Gastroesophageal sphincter (tissue), 4 donors: ENCODE measurements at regions not wholly inside any gene's neighbourhood (a gene's known extent, or its start where the extent isn't known, plus 50 kb on each side); places are given as distances from the start of the nearest gene placed in this dataset.

Experiments used
- ATAC-seq: fragments of 150-250 bp; one replicate; pipeline ENCODE4 v1.9.1; 2016; ENCODE audit warnings: mild to moderate bottlenecking, moderate library complexity
- H3K27ac ChIP-seq, 4 donors: fragments of 200-600 bp; sonication (generic) in 3 of 4; 1 replicate in 3 of 4; 2 replicates in 1 of 4; pipeline ENCODE4 v1.5.1; 2016 to 2019
- H3K27me3 ChIP-seq: fragments of 200-600 bp; sonication (generic); one replicate; pipeline ENCODE4 v1.5.1; 2019
- H3K36me3 ChIP-seq, 2 donors: fragments of 200-600 bp; sonication (generic); one replicate each; pipeline ENCODE4 v1.5.1; 2019; ENCODE audit warnings: control low read depth in 1 of 2
- H3K4me1 ChIP-seq, 3 donors: fragments of 200-600 bp; sonication (generic); 1 replicate in 2 of 3; 2 replicates in 1 of 3; pipeline ENCODE4 v1.5.1; 2016 to 2019; ENCODE audit warnings: control low read depth in 2 of 3
- H3K4me3 ChIP-seq, 2 donors: fragments of 200-600 bp; sonication (generic); one replicate each; pipeline ENCODE4 v1.5.1; 2019; ENCODE audit warnings: mild to moderate bottlenecking in 1 of 2, moderate library complexity in 1 of 2
- H3K9me3 ChIP-seq, 3 donors: fragments of 200-600 bp; sonication (generic); one replicate each; pipeline ENCODE4 v1.5.1; 2017 to 2019; ENCODE audit warnings: control low read depth in 2 of 3
- EP300 ChIP-seq: sonication (generic); formaldehyde crosslinking; IDR thresholded peaks from one replicate; pipeline ENCODE4 v1.6.1; 2017; ENCODE audit warnings: antibody characterized with exemption, mild to moderate bottlenecking
- POLR2A ChIP-seq, 2 donors: fragments of 450-650 bp; IDR thresholded peaks; one replicate each; pipeline ENCODE4 v1.6.1; 2017; ENCODE audit warnings: antibody characterized with exemption in 2 of 2, mild to moderate bottlenecking in 2 of 2, moderate library complexity in 1 of 2
- POLR2AphosphoS5 ChIP-seq: sonication (generic); formaldehyde crosslinking; IDR thresholded peaks from one replicate; pipeline ENCODE4 v1.6.1; 2017; ENCODE audit warnings: antibody characterized with exemption
- WGBS, 2 donors: methylation state at CpG; one replicate each; pipeline ENCODE4 v1.1.5; 2018; ENCODE audit warnings: low coverage in 1 of 2; 5-methylcytosine and 5-hydroxymethylcytosine counted together
- TF ChIP-seq, protein P1 (sequence below), 4 experiments: fragments of 200-600 bp in 2 of 4; fragments of 450-650 bp in 2 of 4; sonication (generic) in 1 of 4; IDR thresholded peaks; one replicate each; pipeline ENCODE4 v1.5.1; 2017 to 2019; ENCODE audit warnings: antibody characterized with exemption in 4 of 4, mild to moderate bottlenecking in 2 of 4, moderate library complexity in 2 of 4

DNA sequence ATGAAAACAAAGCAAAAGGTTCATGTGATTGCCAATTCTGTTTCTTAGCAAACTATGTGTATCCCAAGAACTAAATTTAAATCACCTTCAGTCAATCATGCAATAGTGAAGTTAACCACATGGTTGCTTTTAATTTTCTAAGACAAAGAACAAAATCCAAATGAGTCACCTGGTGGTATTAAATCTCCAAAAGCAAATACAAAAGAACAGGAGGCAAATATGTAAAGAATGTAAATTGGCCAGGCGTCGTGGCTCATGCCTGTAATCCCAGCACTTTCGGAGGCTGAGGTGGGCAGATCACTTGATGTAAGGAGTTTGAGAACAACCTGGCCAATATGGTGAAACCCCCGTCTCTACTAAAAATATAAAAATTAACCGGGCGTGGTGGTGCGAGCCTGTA lies 54.2 kb upstream of the PIK3R4 start:
- Histone ChIP-seq H3K9me3 (peaks cover 0 to 18% (median 0%) of the 10 kb centered on the region in 3 donors), H3K4me3 (no peak overlapping the region), H3K27ac (no peak overlapping the region), H3K27me3 (no peaks in the 10 kb centered on the region), H3K36me3 (no peaks in the 10 kb centered on the region), H3K4me1 (no peaks in the 10 kb centered on the region)
- 79 to 81% methylated on average over 7 of the region's 7 CpGs for WGBS, 2 donors
- no peak for ATAC-seq
- TF ChIP-seq POLR2AphosphoS5 (no peak), EP300 (no peak), POLR2A (IDR thresholded peaks at IDR 0.05) (no peak)
- TF ChIP-seq, protein P1, sequence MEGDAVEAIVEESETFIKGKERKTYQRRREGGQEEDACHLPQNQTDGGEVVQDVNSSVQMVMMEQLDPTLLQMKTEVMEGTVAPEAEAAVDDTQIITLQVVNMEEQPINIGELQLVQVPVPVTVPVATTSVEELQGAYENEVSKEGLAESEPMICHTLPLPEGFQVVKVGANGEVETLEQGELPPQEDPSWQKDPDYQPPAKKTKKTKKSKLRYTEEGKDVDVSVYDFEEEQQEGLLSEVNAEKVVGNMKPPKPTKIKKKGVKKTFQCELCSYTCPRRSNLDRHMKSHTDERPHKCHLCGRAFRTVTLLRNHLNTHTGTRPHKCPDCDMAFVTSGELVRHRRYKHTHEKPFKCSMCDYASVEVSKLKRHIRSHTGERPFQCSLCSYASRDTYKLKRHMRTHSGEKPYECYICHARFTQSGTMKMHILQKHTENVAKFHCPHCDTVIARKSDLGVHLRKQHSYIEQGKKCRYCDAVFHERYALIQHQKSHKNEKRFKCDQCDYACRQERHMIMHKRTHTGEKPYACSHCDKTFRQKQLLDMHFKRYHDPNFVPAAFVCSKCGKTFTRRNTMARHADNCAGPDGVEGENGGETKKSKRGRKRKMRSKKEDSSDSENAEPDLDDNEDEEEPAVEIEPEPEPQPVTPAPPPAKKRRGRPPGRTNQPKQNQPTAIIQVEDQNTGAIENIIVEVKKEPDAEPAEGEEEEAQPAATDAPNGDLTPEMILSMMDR (IDR thresholded peaks at IDR 0.05): no peak

DNA sequence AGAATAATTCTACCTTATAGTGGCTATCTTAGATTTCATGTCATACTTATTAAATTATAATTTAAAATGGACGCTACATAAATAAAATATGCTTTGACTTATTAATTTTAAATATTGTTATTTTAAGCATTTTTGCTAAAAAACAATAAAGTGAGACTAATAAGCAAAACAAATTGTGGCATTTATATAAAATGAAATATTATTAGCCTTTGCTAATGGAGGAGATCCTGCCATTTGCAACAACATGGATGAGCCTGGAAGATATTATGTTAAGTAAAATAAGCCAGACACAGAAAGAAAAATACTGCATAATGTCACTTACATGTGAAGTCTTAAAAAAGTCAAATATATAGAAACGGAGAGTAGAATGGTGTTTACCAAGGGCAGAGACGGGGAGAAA lies 54.8 kb upstream of the PIK3R4 start:
- Histone ChIP-seq H3K4me3 (no peak overlapping the region), H3K27ac (no peak overlapping the region), H3K36me3 (no peaks in the 10 kb centered on the region), H3K4me1 (no peaks in the 10 kb centered on the region), H3K9me3 (peaks cover 0 to 18% (median 0%) of the 10 kb centered on the region in 3 donors), H3K27me3 (no peaks in the 10 kb centered on the region)
- WGBS, 2 donors: 73 to 86% methylated on average over 3 of the region's 3 CpGs
- no peak for TF ChIP-seq POLR2AphosphoS5
- TF ChIP-seq EP300: no peak
- TF ChIP-seq, protein P1 (IDR thresholded peaks at IDR 0.05): no peak
- TF ChIP-seq POLR2A (IDR thresholded peaks at IDR 0.05): no peak
- no peak for ATAC-seq

DNA sequence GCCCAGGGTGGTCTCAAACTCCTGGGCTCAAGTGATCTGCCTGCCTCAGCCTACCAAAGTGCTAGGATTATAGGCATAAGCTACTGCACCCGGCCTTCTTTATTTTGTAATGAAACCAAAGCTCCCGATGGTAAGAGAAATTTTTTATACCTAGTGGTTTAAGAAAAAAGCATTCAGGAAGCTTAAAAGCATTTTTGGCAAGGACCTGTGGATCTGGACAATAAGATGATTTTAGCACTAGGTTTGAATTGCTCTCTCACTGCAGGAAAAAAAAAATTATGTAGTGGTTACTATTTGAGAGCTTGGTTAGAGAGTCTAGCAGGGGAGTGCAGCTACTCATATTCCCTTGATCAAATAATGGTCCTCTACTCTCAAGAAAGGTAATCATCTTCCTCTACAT lies 64.9 kb upstream of the PIK3R4 start:
- Histone ChIP-seq H3K36me3 (no peaks in the 10 kb centered on the region), H3K9me3 (no peaks in the 10 kb centered on the region), H3K27me3 (no peaks in the 10 kb centered on the region), H3K4me3 (no peak overlapping the region), H3K27ac (no peak overlapping the region), H3K4me1 (no peaks in the 10 kb centered on the region)
- TF ChIP-seq POLR2A (IDR thresholded peaks at IDR 0.05) (no peak), POLR2AphosphoS5 (no peak), EP300 (no peak)
- TF ChIP-seq, protein P1 (IDR thresholded peaks at IDR 0.05): no peak
- 20 to 67% methylated on average over 1 to 2 of the region's 2 CpGs for WGBS, 2 donors
- ATAC-seq: no peak

DNA sequence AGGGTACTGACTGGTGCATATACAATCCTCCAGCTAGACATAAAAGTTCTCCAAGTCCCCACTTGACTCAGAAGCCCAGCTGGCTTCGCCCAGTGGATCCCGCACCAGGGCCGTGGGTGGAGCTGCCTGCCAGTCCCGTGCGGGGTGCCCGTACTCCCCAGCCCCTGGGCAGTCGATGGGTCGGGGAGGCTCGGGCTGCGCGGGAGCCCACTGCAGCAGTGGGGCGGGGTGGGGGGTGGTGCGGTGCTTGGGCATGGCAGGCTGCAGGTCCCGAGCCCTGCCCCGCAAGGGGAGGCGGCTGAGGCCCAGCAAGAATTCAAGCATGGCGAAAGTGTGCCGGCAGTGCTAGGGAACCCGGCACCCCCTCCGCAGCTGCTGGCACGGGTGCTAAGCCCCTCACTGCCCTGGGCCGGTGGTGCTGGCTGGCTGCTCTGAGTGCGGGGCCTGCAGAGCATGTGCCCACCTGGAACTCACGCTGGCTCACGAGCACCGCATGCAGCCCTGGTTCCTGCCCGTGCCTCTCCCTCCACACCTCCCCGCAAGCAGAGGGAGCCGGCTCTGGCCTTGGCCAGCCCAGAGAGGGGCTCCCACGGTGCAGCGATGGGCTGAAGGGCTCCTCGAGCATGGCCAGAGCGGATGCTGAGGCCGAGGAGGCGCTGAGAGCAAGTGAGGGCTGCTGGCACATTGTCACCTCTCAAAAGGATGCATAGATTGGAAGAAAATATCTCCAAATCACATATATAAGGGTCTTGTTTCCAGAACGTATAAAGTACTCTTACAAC lies 68.3 kb upstream of the PIK3R4 start:
- TF ChIP-seq POLR2AphosphoS5 (no peak), EP300 (no peak), POLR2A (IDR thresholded peaks at IDR 0.05) (no peak)
- TF ChIP-seq, protein P1 (IDR thresholded peaks at IDR 0.05): no peak
- no peak for ATAC-seq
- Histone ChIP-seq H3K27ac (no peak overlapping the region), H3K4me1 (no peaks in the 10 kb centered on the region), H3K27me3 (no peaks in the 10 kb centered on the region), H3K36me3 (no peaks in the 10 kb centered on the region), H3K4me3 (no peak overlapping the region), H3K9me3 (no peaks in the 10 kb centered on the region)
- 83 to 90% methylated on average over 1 to 6 of the region's 36 CpGs for WGBS, 2 donors
